H9 (cell line): ENCODE measurements at regions not wholly inside any gene's neighbourhood (a gene's known extent, or its start where the extent isn't known, plus 50 kb on each side); places are given as distances from the start of the nearest gene placed in this dataset.

Source experiments
- DNase-seq: peaks from one replicate; pipeline ENCODE4 v3.0.0-alpha.2; 2017
- H2AFZ ChIP-seq: one replicate; pipeline ENCODE4 v1.6.1; 2013; ENCODE audit warnings: mild to moderate bottlenecking, low read length, control low read depth, moderate library complexity
- H2AK5ac ChIP-seq: 2 replicates; pipeline ENCODE4 v1.6.1; 2013; ENCODE audit warnings: low read length, control low read depth, mixed read lengths; ENCODE audit not compliant: insufficient read length
- H2BK120ac ChIP-seq: one replicate; pipeline ENCODE4 v1.6.1; 2013; ENCODE audit warnings: low read depth, mild to moderate bottlenecking, low read length, control low read depth, inconsistent platforms; ENCODE audit not compliant: poor library complexity, severe bottlenecking
- H2BK12ac ChIP-seq: 2 replicates; pipeline ENCODE4 v1.6.1; 2013; ENCODE audit warnings: low read length, control low read depth, mixed read lengths, low read depth; ENCODE audit not compliant: insufficient read length
- H2BK15ac ChIP-seq: 2 replicates; pipeline ENCODE4 v1.6.1; 2013; ENCODE audit warnings: low read depth, low read length, control low read depth
- H2BK20ac ChIP-seq: one replicate; pipeline ENCODE4 v1.6.1; 2013; ENCODE audit warnings: low read depth, mild to moderate bottlenecking, low read length, control low read depth, inconsistent platforms; ENCODE audit not compliant: poor library complexity, severe bottlenecking
- H2BK5ac ChIP-seq: 2 replicates; pipeline ENCODE4 v1.6.1; 2013; ENCODE audit warnings: low read length, control low read depth, mixed read lengths; ENCODE audit not compliant: insufficient read length
- H3K14ac ChIP-seq: 2 replicates; pipeline ENCODE4 v1.6.1; 2013; ENCODE audit warnings: low read length, control low read depth; ENCODE audit not compliant: insufficient read depth
- H3K18ac ChIP-seq: 2 replicates; pipeline ENCODE4 v1.6.1; 2013; ENCODE audit warnings: low read depth, mild to moderate bottlenecking, mixed read lengths, low read length, control low read depth; ENCODE audit not compliant: insufficient read length
- H3K23ac ChIP-seq: 2 replicates; pipeline ENCODE4 v1.6.1; 2013; ENCODE audit warnings: low read length, control low read depth, mixed read lengths, low read depth; ENCODE audit not compliant: insufficient read length
- H3K23me2 ChIP-seq: 2 replicates; pipeline ENCODE4 v1.6.1; 2013; ENCODE audit warnings: low read depth, mild to moderate bottlenecking, mixed read lengths, low read length, control low read depth; ENCODE audit not compliant: insufficient read length, poor library complexity, severe bottlenecking
- H3K27ac ChIP-seq: 2 replicates; pipeline ENCODE4 v1.5.1; 2013; ENCODE audit warnings: low read length, control low read depth, mixed read lengths, low read depth; ENCODE audit not compliant: insufficient read length
- H3K27me3 ChIP-seq: 2 replicates; pipeline ENCODE4 v1.6.1; 2013; ENCODE audit warnings: low read length, control low read depth, inconsistent platforms; ENCODE audit not compliant: insufficient read depth
- H3K4ac ChIP-seq: 2 replicates; pipeline ENCODE4 v1.6.1; 2013; ENCODE audit warnings: low read depth, mild to moderate bottlenecking, control low read depth, inconsistent platforms, low read length, moderate library complexity
- H3K4me1 ChIP-seq: 2 replicates; pipeline ENCODE4 v1.6.1; 2013; ENCODE audit warnings: low read length, control low read depth, inconsistent platforms; ENCODE audit not compliant: insufficient read depth
- H3K4me2 ChIP-seq: 2 replicates; pipeline ENCODE4 v1.6.1; 2013; ENCODE audit warnings: low read length, control low read depth, mixed read lengths; ENCODE audit not compliant: insufficient read length, insufficient read depth
- H3K56ac ChIP-seq: 2 replicates; pipeline ENCODE4 v1.6.1; 2013; ENCODE audit warnings: low read depth, mild to moderate bottlenecking, mixed read lengths, low read length, control low read depth; ENCODE audit not compliant: insufficient read length
- H3K79me1 ChIP-seq: 2 replicates; pipeline ENCODE4 v1.6.1; 2013; ENCODE audit warnings: low read depth, mild to moderate bottlenecking, moderate library complexity, low read length, control low read depth, inconsistent platforms; ENCODE audit not compliant: insufficient read depth, poor library complexity, severe bottlenecking
- H3K79me2 ChIP-seq: 2 replicates; pipeline ENCODE4 v1.6.1; 2013; ENCODE audit warnings: low read length, control low read depth, inconsistent platforms; ENCODE audit not compliant: insufficient read depth
- H3K9ac ChIP-seq: 2 replicates; pipeline ENCODE4 v1.6.1; 2013; ENCODE audit warnings: low read length, control low read depth, mixed read lengths; ENCODE audit not compliant: insufficient read length; ENCODE audit errors: extremely low read depth
- H3K9me3 ChIP-seq: one replicate; pipeline ENCODE4 v1.6.1; 2013; ENCODE audit warnings: low read depth, low read length, inconsistent platforms; ENCODE audit not compliant: control insufficient read depth
- H3T11ph ChIP-seq: one replicate; pipeline ENCODE4 v1.6.1; 2013; ENCODE audit warnings: mild to moderate bottlenecking, low read length, control low read depth, inconsistent platforms
- H4K20me1 ChIP-seq: one replicate; pipeline ENCODE4 v1.6.1; 2013; ENCODE audit not compliant: control insufficient read depth, insufficient read length, insufficient read depth
- H4K5ac ChIP-seq: 2 replicates; pipeline ENCODE4 v1.6.1; 2013; ENCODE audit warnings: low read depth, mild to moderate bottlenecking, mixed read lengths, low read length, control low read depth; ENCODE audit not compliant: insufficient read length
- H4K8ac ChIP-seq: replicated peaks from 2 replicates; pipeline ENCODE4 v1.6.1; 2013; ENCODE audit warnings: low read length, control low read depth, mixed read lengths, low read depth; ENCODE audit not compliant: insufficient read length
- H4K91ac ChIP-seq: 2 replicates; pipeline ENCODE4 v1.6.1; 2013; ENCODE audit warnings: low read depth, mild to moderate bottlenecking, moderate library complexity, mixed read lengths, low read length, control low read depth; ENCODE audit not compliant: insufficient read length
- H3K27ac Mint-ChIP-seq, 3 experiments: 2 replicates in 2 of 3; 3 replicates in 1 of 3; pipeline ENCODE4 v1.8.0; 2020 to 2021; ENCODE audit warnings: mixed read lengths in 3 of 3, mild to moderate bottlenecking in 1 of 3, moderate library complexity in 1 of 3
- H3K27me3 Mint-ChIP-seq: 2 replicates; pipeline ENCODE4 v1.8.0; 2021; ENCODE audit warnings: low read depth, mild to moderate bottlenecking, moderate library complexity, mixed read lengths
- H3K36me3 Mint-ChIP-seq, 3 experiments: 2 replicates in 2 of 3; 3 replicates in 1 of 3; pipeline ENCODE4 v1.8.0; 2020 to 2021; ENCODE audit warnings: low read depth in 3 of 3, mixed read lengths in 3 of 3; ENCODE audit not compliant: insufficient read depth in 1 of 3
- H3K4me1 Mint-ChIP-seq, 2 experiments: 2 replicates each; pipeline ENCODE4 v1.8.0; 2020; ENCODE audit warnings: mixed read lengths in 2 of 2
- H3K4me3 Mint-ChIP-seq, 2 experiments: 2 replicates in 1 of 2; 3 replicates in 1 of 2; pipeline ENCODE4 v1.8.0; 2020 to 2021; ENCODE audit warnings: mild to moderate bottlenecking in 2 of 2, mixed read lengths in 2 of 2, moderate library complexity in 1 of 2
- H3K9me3 Mint-ChIP-seq, 2 experiments: 2 replicates in 1 of 2; 3 replicates in 1 of 2; pipeline ENCODE4 v1.8.0; 2020; ENCODE audit warnings: mild to moderate bottlenecking in 2 of 2, mixed read lengths in 2 of 2, moderate library complexity in 1 of 2
- CTCF ChIP-seq: fragments of 200-600 bp; sonication (generic); conservative IDR thresholded peaks from 3 replicates; pipeline ENCODE4 v1.8.0; 2021; ENCODE audit warnings: antibody characterized with exemption, mild to moderate bottlenecking
- WGBS: extraction: QIAGEN DNeasy Blood & Tissue Kit; methylation state at CpG from one replicate; pipeline ENCODE4 v1.1.7; 2013; ENCODE audit warnings: missing lambda C conversion rate, low lambda C conversion rate, mixed read lengths; ENCODE audit not compliant: insufficient read length; ENCODE audit errors: extremely low coverage; 5-methylcytosine and 5-hydroxymethylcytosine counted together

GRCh38 chr6:115854866-115855665 lies 205.6 kb downstream of the FRK start:
- H4K91ac ChIP-seq, result no peak overlapping the region
- no CpG with 5 or more reads among the region's 34 CpGs for WGBS
- H3K14ac ChIP-seq, result no peak overlapping the region
- no peak overlapping the region for H3K23ac ChIP-seq
- H4K5ac ChIP-seq, result no peak overlapping the region
- H2AFZ ChIP-seq, result no peak overlapping the region
- H3T11ph ChIP-seq, result no peak overlapping the region
- no peaks in the 10 kb centered on the region for H3K79me1 ChIP-seq
- no peak overlapping the region for H3K9ac ChIP-seq
- H3K9me3 ChIP-seq, result no peaks in the 10 kb centered on the region
- H2BK120ac ChIP-seq, result no peak overlapping the region
- H3K18ac ChIP-seq, result no peak overlapping the region
- Mint-ChIP-seq H3K9me3 (peaks cover 33 to 38% of the 10 kb centered on the region in 2 experiments), H3K27me3 (peaks cover 1% of the 10 kb centered on the region; the same call in 1 of the 2 replicates), H3K27ac (no peak overlapping the region), H3K4me3 (no peak overlapping the region), H3K36me3 (peaks cover 9 to 34% (median 16%) of the 10 kb centered on the region in 3 experiments), H3K4me1 (no peaks in the 10 kb centered on the region)
- no peak overlapping the region for H3K4ac ChIP-seq
- H2AK5ac ChIP-seq, result no peak overlapping the region
- no peaks in the 10 kb centered on the region for H4K20me1 ChIP-seq
- H2BK12ac ChIP-seq, result no peak overlapping the region
- H3K27ac ChIP-seq, result no peak overlapping the region
- no peak overlapping the region for H2BK20ac ChIP-seq
- H2BK15ac ChIP-seq, result no peak overlapping the region
- no peak for DNase-seq
- H3K4me1 ChIP-seq, result no peaks in the 10 kb centered on the region
- H2BK5ac ChIP-seq, result no peak overlapping the region
- H3K56ac ChIP-seq, result no peak overlapping the region
- H3K4me2 ChIP-seq, result no peak overlapping the region
- no peaks in the 10 kb centered on the region for H3K79me2 ChIP-seq
- H3K27me3 ChIP-seq, result no peaks in the 10 kb centered on the region
- TF ChIP-seq CTCF, result no peak
- no peaks in the 10 kb centered on the region for H3K23me2 ChIP-seq
- H4K8ac ChIP-seq, result no peak overlapping the region
